ENCODE measurements at regions not wholly inside any gene's neighbourhood (a gene's known extent, or its start where the extent isn't known, plus 50 kb on each side); places are given as distances from the start of the nearest gene placed in this dataset.

- Histone ChIP-seq H3K4me3 (ENCODE audit: low read length in 2 of 2) (no peak overlapping the region), H3K4me1 (ENCODE audit: control insufficient read depth, insufficient read depth, low read length) (no peaks in the 10 kb centered on the region), H3K27me3 (ENCODE audit: control insufficient read depth in 1 of 2, insufficient read depth in 2 of 2, low read length in 2 of 2) (no peaks in the 10 kb centered on the region), H3K9me3 (ENCODE audit: control insufficient read depth in 2 of 2, low read length in 2 of 2) (no peaks in the 10 kb centered on the region), H3K27ac (ENCODE audit: low read length) (no peak overlapping the region), H3K36me3 (ENCODE audit: control insufficient read depth in 2 of 2, insufficient read depth in 2 of 2, low read length in 2 of 2) (no peaks in the 10 kb centered on the region), H3K9ac (ENCODE audit: low read length in 2 of 2) (no peak overlapping the region)
Observed at GRCh38 chr5:167642181-167642580, 649.3 kb upstream of the WWC1 start.

GRCh38 chr5:167642779-167643517 lies 648.5 kb upstream of the WWC1 start:
- no peak overlapping the region for H3K9ac ChIP-seq (ENCODE audit: low read length in 2 of 2)
- no peak overlapping the region for H3K4me3 ChIP-seq (ENCODE audit: low read length in 2 of 2)
- H3K4me1 ChIP-seq (ENCODE audit: control insufficient read depth, insufficient read depth, low read length): no peaks in the 10 kb centered on the region
- no peaks in the 10 kb centered on the region for H3K36me3 ChIP-seq (ENCODE audit: control insufficient read depth in 2 of 2, insufficient read depth in 2 of 2, low read length in 2 of 2)
- no peak overlapping the region for H3K27ac ChIP-seq (ENCODE audit: low read length)
- no peaks in the 10 kb centered on the region for H3K27me3 ChIP-seq (ENCODE audit: control insufficient read depth in 1 of 2, insufficient read depth in 2 of 2, low read length in 2 of 2)
- no peaks in the 10 kb centered on the region for H3K9me3 ChIP-seq (ENCODE audit: control insufficient read depth in 2 of 2, low read length in 2 of 2)

GRCh38 chr5:167643631-167644280 lies 647.7 kb upstream of the WWC1 start:
- no peak overlapping the region for H3K4me3 ChIP-seq (ENCODE audit: low read length in 2 of 2)
- H3K27me3 ChIP-seq (ENCODE audit: control insufficient read depth in 1 of 2, insufficient read depth in 2 of 2, low read length in 2 of 2): no peaks in the 10 kb centered on the region
- no peaks in the 10 kb centered on the region for H3K4me1 ChIP-seq (ENCODE audit: control insufficient read depth, insufficient read depth, low read length)
- no peaks in the 10 kb centered on the region for H3K36me3 ChIP-seq (ENCODE audit: control insufficient read depth in 2 of 2, insufficient read depth in 2 of 2, low read length in 2 of 2)
- H3K27ac ChIP-seq (ENCODE audit: low read length): no peak overlapping the region
- no peak overlapping the region for H3K9ac ChIP-seq (ENCODE audit: low read length in 2 of 2)
- no peaks in the 10 kb centered on the region for H3K9me3 ChIP-seq (ENCODE audit: control insufficient read depth in 2 of 2, low read length in 2 of 2)

GRCh38 chr5:167644619-167645018 lies 646.8 kb upstream of the WWC1 start:
- no peaks in the 10 kb centered on the region for H3K4me1 ChIP-seq (ENCODE audit: control insufficient read depth, insufficient read depth, low read length)

GRCh38 chr5:167649471-167649870 lies 642.0 kb upstream of the WWC1 start:
- Histone ChIP-seq H3K27me3 (ENCODE audit: control insufficient read depth in 1 of 2, insufficient read depth in 2 of 2, low read length in 2 of 2) (no peaks in the 10 kb centered on the region), H3K27ac (ENCODE audit: low read length) (no peak overlapping the region), H3K36me3 (ENCODE audit: control insufficient read depth in 2 of 2, insufficient read depth in 2 of 2, low read length in 2 of 2) (no peaks in the 10 kb centered on the region), H3K4me3 (ENCODE audit: low read length in 2 of 2) (no peak overlapping the region), H3K9me3 (ENCODE audit: control insufficient read depth in 2 of 2, low read length in 2 of 2) (no peaks in the 10 kb centered on the region), H3K4me1 (ENCODE audit: control insufficient read depth, insufficient read depth, low read length) (no peaks in the 10 kb centered on the region), H3K9ac (ENCODE audit: low read length in 2 of 2) (no peak overlapping the region)

More at GRCh38 chr5:167644619-167645018, 646.8 kb upstream of the WWC1 start:
- H3K9me3 ChIP-seq (ENCODE audit: control insufficient read depth in 2 of 2, low read length in 2 of 2): no peaks in the 10 kb centered on the region
- H3K36me3 ChIP-seq (ENCODE audit: control insufficient read depth in 2 of 2, insufficient read depth in 2 of 2, low read length in 2 of 2): no peaks in the 10 kb centered on the region
- H3K4me3 ChIP-seq (ENCODE audit: low read length in 2 of 2): no peak overlapping the region
- no peak overlapping the region for H3K9ac ChIP-seq (ENCODE audit: low read length in 2 of 2)
- no peak overlapping the region for H3K27ac ChIP-seq (ENCODE audit: low read length)
- no peaks in the 10 kb centered on the region for H3K27me3 ChIP-seq (ENCODE audit: control insufficient read depth in 1 of 2, insufficient read depth in 2 of 2, low read length in 2 of 2)

DNA sequence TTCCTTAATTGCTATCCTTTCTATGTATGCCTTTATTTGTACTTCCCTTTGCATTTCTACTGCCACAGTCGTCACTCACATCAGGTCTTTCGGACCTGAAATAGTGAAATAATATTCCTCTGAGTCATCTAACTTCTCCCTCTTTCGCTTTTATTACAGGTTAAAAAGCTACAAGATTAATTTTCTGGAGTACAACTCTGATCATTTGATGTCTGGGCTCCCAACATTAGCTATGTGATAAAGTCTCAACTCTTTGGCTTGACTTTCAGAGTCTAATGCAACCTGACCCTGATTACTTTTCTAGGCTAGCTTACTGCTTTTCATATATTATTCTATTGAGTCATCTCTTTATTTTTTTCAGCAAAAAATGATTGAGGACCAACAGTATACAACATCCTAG lies 638.8 kb upstream of the WWC1 start:
- Histone ChIP-seq H3K36me3 (ENCODE audit: control insufficient read depth in 2 of 2, insufficient read depth in 2 of 2, low read length in 2 of 2) (no peaks in the 10 kb centered on the region), H3K9me3 (ENCODE audit: control insufficient read depth in 2 of 2, low read length in 2 of 2) (no peaks in the 10 kb centered on the region), H3K27ac (ENCODE audit: low read length) (no peak overlapping the region)

DNA sequence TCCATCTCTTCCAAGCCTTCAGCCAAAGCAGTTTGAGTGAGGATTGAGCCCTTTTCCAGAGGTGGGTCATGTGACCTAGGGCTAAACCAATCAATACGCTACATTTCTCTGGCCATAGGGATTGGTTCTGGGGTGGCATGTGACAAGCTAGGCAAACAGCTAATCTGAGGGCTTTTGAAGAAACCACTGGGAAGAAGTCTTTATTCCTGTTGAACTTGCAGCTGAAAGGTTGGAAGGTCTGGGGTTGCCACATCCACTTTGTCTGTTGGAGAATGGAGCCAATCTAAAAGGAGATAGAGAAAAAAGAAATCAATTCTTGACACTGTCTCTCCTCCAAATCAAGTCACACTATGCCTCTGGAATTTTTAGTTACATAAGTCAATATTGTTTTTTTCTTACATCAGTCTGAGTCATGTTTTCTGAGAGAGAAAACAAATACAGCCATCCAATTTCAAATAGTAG lies 637.8 kb upstream of the WWC1 start:
- no peaks in the 10 kb centered on the region for H3K27me3 ChIP-seq (ENCODE audit: control insufficient read depth in 1 of 2, insufficient read depth in 2 of 2, low read length in 2 of 2)
- H3K9me3 ChIP-seq (ENCODE audit: control insufficient read depth in 2 of 2, low read length in 2 of 2): no peaks in the 10 kb centered on the region
- H3K4me3 ChIP-seq (ENCODE audit: low read length in 2 of 2): no peak overlapping the region
- H3K9ac ChIP-seq (ENCODE audit: low read length in 2 of 2): no peak overlapping the region
- H3K27ac ChIP-seq (ENCODE audit: low read length): no peak overlapping the region
- H3K36me3 ChIP-seq (ENCODE audit: control insufficient read depth in 2 of 2, insufficient read depth in 2 of 2, low read length in 2 of 2): no peaks in the 10 kb centered on the region
- no peaks in the 10 kb centered on the region for H3K4me1 ChIP-seq (ENCODE audit: control insufficient read depth, insufficient read depth, low read length)

More for the DNA sequence above, 638.8 kb upstream of the WWC1 start:
- Histone ChIP-seq H3K4me3 (ENCODE audit: low read length in 2 of 2) (no peak overlapping the region), H3K4me1 (ENCODE audit: control insufficient read depth, insufficient read depth, low read length) (no peaks in the 10 kb centered on the region), H3K9ac (ENCODE audit: low read length in 2 of 2) (no peak overlapping the region), H3K27me3 (ENCODE audit: control insufficient read depth in 1 of 2, insufficient read depth in 2 of 2, low read length in 2 of 2) (no peaks in the 10 kb centered on the region)

- Histone ChIP-seq H3K9ac (ENCODE audit: low read length in 2 of 2) (no peak overlapping the region), H3K4me1 (ENCODE audit: control insufficient read depth, insufficient read depth, low read length) (no peaks in the 10 kb centered on the region), H3K27me3 (ENCODE audit: control insufficient read depth in 1 of 2, insufficient read depth in 2 of 2, low read length in 2 of 2) (no peaks in the 10 kb centered on the region), H3K27ac (ENCODE audit: low read length) (no peak overlapping the region), H3K36me3 (ENCODE audit: control insufficient read depth in 2 of 2, insufficient read depth in 2 of 2, low read length in 2 of 2) (no peaks in the 10 kb centered on the region), H3K9me3 (ENCODE audit: control insufficient read depth in 2 of 2, low read length in 2 of 2) (no peaks in the 10 kb centered on the region), H3K4me3 (ENCODE audit: low read length in 2 of 2) (no peak overlapping the region)
Observed at GRCh38 chr5:167657016-167657415, 634.4 kb upstream of the WWC1 start.

- H3K4me1 ChIP-seq (ENCODE audit: control insufficient read depth, insufficient read depth, low read length): no peaks in the 10 kb centered on the region
- H3K9me3 ChIP-seq (ENCODE audit: control insufficient read depth in 2 of 2, low read length in 2 of 2): no peaks in the 10 kb centered on the region
- H3K27me3 ChIP-seq (ENCODE audit: control insufficient read depth in 1 of 2, insufficient read depth in 2 of 2, low read length in 2 of 2): no peaks in the 10 kb centered on the region
- no peak overlapping the region for H3K9ac ChIP-seq (ENCODE audit: low read length in 2 of 2)
- H3K4me3 ChIP-seq (ENCODE audit: low read length in 2 of 2): no peak overlapping the region
- H3K27ac ChIP-seq (ENCODE audit: low read length): no peak overlapping the region
- H3K36me3 ChIP-seq (ENCODE audit: control insufficient read depth in 2 of 2, insufficient read depth in 2 of 2, low read length in 2 of 2): no peaks in the 10 kb centered on the region
Observed at GRCh38 chr5:167658889-167659288, 632.6 kb upstream of the WWC1 start.

GRCh38 chr5:167661605-167662004 lies 629.8 kb upstream of the WWC1 start:
- Histone ChIP-seq H3K36me3 (ENCODE audit: control insufficient read depth in 2 of 2, insufficient read depth in 2 of 2, low read length in 2 of 2) (no peaks in the 10 kb centered on the region), H3K4me3 (ENCODE audit: low read length in 2 of 2) (no peak overlapping the region), H3K9me3 (ENCODE audit: control insufficient read depth in 2 of 2, low read length in 2 of 2) (no peaks in the 10 kb centered on the region), H3K9ac (ENCODE audit: low read length in 2 of 2) (no peak overlapping the region), H3K27me3 (ENCODE audit: control insufficient read depth in 1 of 2, insufficient read depth in 2 of 2, low read length in 2 of 2) (no peaks in the 10 kb centered on the region), H3K4me1 (ENCODE audit: control insufficient read depth, insufficient read depth, low read length) (no peaks in the 10 kb centered on the region), H3K27ac (ENCODE audit: low read length) (no peak overlapping the region)

DNA sequence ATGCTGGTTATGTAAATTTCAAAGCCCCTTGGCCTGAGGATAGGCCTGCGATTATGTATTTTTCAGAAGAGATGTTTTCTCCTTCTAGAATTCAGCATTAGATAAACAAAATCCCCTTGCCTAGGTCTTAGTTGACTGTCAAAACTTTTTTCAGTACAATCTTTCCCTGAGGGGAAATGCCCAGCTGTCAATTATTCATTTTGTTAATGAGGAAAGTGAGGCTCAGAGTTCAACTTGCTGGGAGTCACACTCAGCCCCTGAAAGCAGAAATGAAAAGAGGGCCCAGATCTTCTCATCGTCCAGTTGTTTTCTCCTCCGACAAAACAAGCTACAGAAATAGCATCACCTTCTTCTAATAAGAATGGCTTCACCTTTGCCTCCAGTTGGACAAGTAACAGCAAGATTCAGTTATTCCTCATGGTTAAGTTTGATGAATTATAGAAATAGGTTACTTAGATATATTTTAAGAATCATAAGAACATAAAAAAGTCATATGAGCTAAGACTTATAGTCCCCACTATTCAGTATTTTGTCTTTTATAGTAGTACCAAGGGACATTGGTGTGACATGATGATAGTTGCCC lies 627.1 kb upstream of the WWC1 start:
- Histone ChIP-seq H3K36me3 (ENCODE audit: control insufficient read depth in 2 of 2, insufficient read depth in 2 of 2, low read length in 2 of 2) (no peaks in the 10 kb centered on the region), H3K4me3 (ENCODE audit: low read length in 2 of 2) (no peak overlapping the region), H3K27me3 (ENCODE audit: control insufficient read depth in 1 of 2, insufficient read depth in 2 of 2, low read length in 2 of 2) (no peaks in the 10 kb centered on the region), H3K4me1 (ENCODE audit: control insufficient read depth, insufficient read depth, low read length) (no peaks in the 10 kb centered on the region), H3K9me3 (ENCODE audit: control insufficient read depth in 2 of 2, low read length in 2 of 2) (no peaks in the 10 kb centered on the region), H3K9ac (ENCODE audit: low read length in 2 of 2) (no peak overlapping the region), H3K27ac (ENCODE audit: low read length) (no peak overlapping the region)

All from stomach smooth muscle (tissue), 2 donors.